GM19397 (cell line): ENCODE measurements at regions not wholly inside any gene's neighbourhood (a gene's known extent, or its start where the extent isn't known, plus 50 kb on each side); places are given as distances from the start of the nearest gene placed in this dataset.

ENCODE experiments used
- ATAC-seq: cut with Tn5 transposase; IDR thresholded peaks from one replicate; pipeline ENCODE4 v1.9.1; 2021; ENCODE audit warnings: mild to moderate bottlenecking, moderate library complexity; ENCODE audit not compliant: unreplicated experiment

- no peak for ATAC-seq
Measured at GRCh38 chr11:98836156-98836555, 184.6 kb upstream of the CNTN5 start.

GRCh38 chr11:98842187-98842586, 178.6 kb upstream of the CNTN5 start:
- ATAC-seq, result no peak

GRCh38 chr11:98862169-98862568, 158.6 kb upstream of the CNTN5 start:
- ATAC-seq, result no peak

- ATAC-seq, result no peak
Measured at GRCh38 chr11:98871690-98872089, 149.1 kb upstream of the CNTN5 start.

GRCh38 chr11:98874050-98874449, 146.7 kb upstream of the CNTN5 start:
- no peak for ATAC-seq

GRCh38 chr11:98895936-98896335, 124.8 kb upstream of the CNTN5 start:
- no peak for ATAC-seq

- ATAC-seq, result no peak
Measured at GRCh38 chr11:98940913-98941312, 79.8 kb upstream of the CNTN5 start.

- ATAC-seq, result no peak
Measured at GRCh38 chr11:98944461-98944860, 76.3 kb upstream of the CNTN5 start.

GRCh38 chr11:98952107-98952506, 68.6 kb upstream of the CNTN5 start:
- ATAC-seq, result no peak

- no peak for ATAC-seq
Measured at GRCh38 chr11:98955551-98955950, 65.2 kb upstream of the CNTN5 start.

GRCh38 chr11:98964146-98964545, 56.6 kb upstream of the CNTN5 start:
- no peak for ATAC-seq

- ATAC-seq, result no peak
Measured at GRCh38 chr11:98965358-98965757, 55.4 kb upstream of the CNTN5 start.

GRCh38 chr11:98965775-98966174, 55.0 kb upstream of the CNTN5 start:
- no peak for ATAC-seq

- ATAC-seq, result no peak
Measured at GRCh38 chr11:98967005-98967404, 53.7 kb upstream of the CNTN5 start.
